ENCODE measurements at regions not wholly inside any gene's neighbourhood (a gene's known extent, or its start where the extent isn't known, plus 50 kb on each side); places are given as distances from the start of the nearest gene placed in this dataset.

DNA sequence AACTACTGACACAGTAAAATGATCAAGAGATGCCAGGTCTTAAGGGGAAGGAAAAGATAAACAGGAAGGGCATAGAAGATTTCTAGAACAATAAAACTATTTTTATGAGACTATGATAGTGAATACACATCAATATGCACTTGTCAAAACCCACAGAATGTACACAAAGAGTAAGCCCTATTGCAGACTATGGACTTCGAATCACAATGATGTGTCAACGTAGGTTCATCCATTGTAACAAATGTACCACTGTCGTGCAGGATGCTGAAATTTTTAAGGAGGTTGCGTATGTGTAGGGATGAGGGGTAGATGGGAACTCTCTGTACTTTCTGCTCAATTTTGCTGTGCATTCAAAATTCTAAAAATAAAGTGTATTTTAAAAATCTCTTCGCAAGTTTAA lies 171.9 kb downstream of the KLF12 start:
- TF ChIP-seq, protein P1, sequence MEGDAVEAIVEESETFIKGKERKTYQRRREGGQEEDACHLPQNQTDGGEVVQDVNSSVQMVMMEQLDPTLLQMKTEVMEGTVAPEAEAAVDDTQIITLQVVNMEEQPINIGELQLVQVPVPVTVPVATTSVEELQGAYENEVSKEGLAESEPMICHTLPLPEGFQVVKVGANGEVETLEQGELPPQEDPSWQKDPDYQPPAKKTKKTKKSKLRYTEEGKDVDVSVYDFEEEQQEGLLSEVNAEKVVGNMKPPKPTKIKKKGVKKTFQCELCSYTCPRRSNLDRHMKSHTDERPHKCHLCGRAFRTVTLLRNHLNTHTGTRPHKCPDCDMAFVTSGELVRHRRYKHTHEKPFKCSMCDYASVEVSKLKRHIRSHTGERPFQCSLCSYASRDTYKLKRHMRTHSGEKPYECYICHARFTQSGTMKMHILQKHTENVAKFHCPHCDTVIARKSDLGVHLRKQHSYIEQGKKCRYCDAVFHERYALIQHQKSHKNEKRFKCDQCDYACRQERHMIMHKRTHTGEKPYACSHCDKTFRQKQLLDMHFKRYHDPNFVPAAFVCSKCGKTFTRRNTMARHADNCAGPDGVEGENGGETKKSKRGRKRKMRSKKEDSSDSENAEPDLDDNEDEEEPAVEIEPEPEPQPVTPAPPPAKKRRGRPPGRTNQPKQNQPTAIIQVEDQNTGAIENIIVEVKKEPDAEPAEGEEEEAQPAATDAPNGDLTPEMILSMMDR (IDR thresholded peaks at IDR 0.05; ENCODE audit: borderline replicate concordance, control extremely low read depth, extremely low read depth, insufficient read depth, missing control alignments), result no peak
- in situ Hi-C loops (cut with MboI; ENCODE audit: low sequenced_read_pairs, unreplicated experiment), result no loop called here
- DNase-seq (ENCODE audit: low spot score), result no peak

DNA sequence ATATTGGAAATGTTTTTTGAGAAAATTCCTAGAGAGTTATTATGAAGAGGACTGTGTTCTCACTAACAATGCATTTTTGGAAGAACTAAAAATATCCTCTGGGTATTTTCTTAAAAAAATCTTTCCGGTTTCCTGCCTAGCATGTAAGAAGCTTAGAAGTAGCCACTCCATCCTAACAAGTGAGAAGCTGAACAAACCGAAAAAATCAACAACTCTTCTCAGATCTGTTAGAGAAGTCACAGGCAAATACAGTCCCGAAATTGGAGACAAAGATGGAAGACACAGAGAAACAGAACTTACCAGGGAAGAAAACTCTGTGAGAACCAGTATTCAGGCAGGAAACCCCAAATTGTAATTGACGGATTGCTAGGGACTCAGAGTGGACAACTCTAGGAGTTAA lies 173.0 kb downstream of the KLF12 start:
- in situ Hi-C loops (cut with MboI; ENCODE audit: low sequenced_read_pairs, unreplicated experiment), result no loop called here
- no peak for DNase-seq (ENCODE audit: low spot score)
- TF ChIP-seq, protein P1 (IDR thresholded peaks at IDR 0.05; ENCODE audit: borderline replicate concordance, control extremely low read depth, extremely low read depth, insufficient read depth, missing control alignments), result no peak

DNA sequence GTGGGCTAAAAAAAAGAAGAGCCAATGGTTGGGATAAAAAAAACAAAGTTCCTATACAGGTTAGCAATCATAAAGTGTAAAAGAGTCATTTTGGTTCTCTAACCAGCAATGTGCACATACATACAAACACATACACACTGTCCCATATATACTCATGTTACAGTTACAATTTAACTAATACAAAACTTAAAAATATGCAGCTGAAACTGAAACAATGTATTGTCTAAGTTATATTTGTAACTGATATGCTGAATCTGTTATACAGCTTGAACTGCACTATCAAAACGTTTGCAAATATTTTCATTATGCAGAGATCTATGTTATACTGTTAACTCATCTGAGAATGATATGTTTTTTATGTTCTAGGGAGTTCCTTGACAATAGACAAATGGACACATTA lies 173.7 kb downstream of the KLF12 start:
- in situ Hi-C loops (cut with MboI; ENCODE audit: low sequenced_read_pairs, unreplicated experiment), result no loop called here
- DNase-seq (ENCODE audit: low spot score), result no peak
- TF ChIP-seq, protein P1 (IDR thresholded peaks at IDR 0.05; ENCODE audit: borderline replicate concordance, control extremely low read depth, extremely low read depth, insufficient read depth, missing control alignments), result no peak

DNA sequence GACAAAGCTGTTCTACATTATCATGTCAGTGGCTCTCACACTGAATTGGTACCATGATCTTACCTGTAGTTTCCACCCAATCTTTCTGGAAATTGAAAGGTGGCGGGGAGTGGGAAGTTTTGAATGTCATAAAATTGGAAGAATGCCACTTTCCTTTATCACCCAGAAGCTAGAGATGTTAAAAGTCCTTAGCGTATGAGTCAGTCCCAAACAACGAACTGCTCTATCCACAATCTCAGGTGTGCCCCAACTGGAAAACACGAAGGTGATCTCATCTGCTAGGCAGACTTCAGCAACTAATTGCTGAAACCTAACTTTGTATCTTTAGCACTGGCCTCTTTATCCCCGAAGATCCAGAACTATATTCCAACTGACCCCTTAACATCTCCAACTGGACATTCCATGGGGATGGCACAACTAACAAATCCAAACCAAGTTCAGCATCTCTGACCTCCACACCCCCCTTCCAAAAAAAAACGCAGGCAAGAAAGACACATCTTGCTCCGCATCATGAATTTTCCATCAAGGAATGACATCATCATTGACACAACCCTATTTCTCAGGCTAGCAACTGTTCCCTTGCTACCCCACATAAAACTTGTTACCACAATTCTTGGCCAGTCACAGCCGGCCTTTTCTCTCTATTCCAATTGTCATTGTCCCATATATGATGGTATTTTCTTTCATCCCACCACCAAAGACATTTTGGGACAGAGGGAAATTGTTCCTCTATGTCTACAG lies 175.4 kb downstream of the KLF12 start:
- no peak for DNase-seq (ENCODE audit: low spot score)
- TF ChIP-seq, protein P1 (IDR thresholded peaks at IDR 0.05; ENCODE audit: borderline replicate concordance, control extremely low read depth, extremely low read depth, insufficient read depth, missing control alignments), result no peak
- in situ Hi-C loops (cut with MboI; ENCODE audit: low sequenced_read_pairs, unreplicated experiment), result no loop called here

DNA sequence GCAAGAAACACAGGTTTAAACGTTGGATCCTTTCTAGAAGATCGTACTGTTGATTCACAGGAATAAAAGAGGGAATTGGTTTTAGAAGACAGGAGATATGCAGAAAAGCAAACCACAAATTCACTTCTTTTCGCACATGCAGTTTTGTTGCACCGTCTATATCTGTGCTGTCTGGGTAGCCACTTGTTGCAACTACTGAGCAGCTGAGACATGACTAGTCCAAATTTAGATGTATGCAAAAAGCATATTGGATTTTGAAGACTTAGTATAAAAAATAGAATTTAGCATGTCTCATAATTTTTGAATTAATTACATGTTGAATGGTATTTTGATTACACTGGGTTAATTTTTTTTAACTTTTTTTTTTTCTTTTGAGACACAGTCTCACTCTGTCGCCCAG lies 176.3 kb downstream of the KLF12 start:
- in situ Hi-C loops (cut with MboI; ENCODE audit: low sequenced_read_pairs, unreplicated experiment), result no loop called here
- TF ChIP-seq, protein P1 (IDR thresholded peaks at IDR 0.05; ENCODE audit: borderline replicate concordance, control extremely low read depth, extremely low read depth, insufficient read depth, missing control alignments), result no peak
- DNase-seq (ENCODE audit: low spot score), result no peak

DNA sequence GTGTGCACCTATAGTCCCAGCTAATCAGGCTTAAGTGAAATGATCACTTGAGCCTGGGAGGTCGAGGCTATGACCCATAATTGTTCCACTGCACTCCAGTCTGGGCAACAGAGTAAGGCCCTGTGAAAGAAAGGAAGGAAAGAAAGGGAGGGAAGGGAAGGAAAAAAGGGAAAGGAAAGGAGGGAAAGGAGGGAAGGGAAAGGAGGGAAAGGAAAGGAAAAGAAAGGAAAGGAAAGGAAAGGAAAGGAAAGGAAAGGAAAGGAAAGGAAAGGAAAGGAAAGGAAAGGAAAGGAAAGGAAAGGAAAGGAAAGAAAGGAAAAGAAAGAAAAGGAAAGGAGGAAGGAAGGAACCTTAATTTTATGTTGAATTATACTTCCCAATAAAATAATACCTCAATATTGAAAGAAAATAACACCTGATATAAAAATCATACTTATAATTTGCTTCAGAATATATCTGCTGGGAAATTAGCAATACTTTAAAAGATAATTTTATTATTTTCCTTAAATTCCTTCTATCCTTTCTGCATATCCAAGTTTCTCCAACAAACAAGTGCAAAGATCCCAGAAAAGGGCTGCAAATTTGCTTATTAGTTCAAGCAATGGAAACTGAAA lies 177.3 kb downstream of the KLF12 start:
- in situ Hi-C loops (cut with MboI; ENCODE audit: low sequenced_read_pairs, unreplicated experiment), result no loop called here
- TF ChIP-seq, protein P1 (IDR thresholded peaks at IDR 0.05; ENCODE audit: borderline replicate concordance, control extremely low read depth, extremely low read depth, insufficient read depth, missing control alignments), result no peak
- no peak for DNase-seq (ENCODE audit: low spot score)
